IMR-90 (cell line): ENCODE measurements at regions not wholly inside any gene's neighbourhood (a gene's known extent, or its start where the extent isn't known, plus 50 kb on each side); places are given as distances from the start of the nearest gene placed in this dataset.

Source experiments
- ATAC-seq: fragments of 200-7000 bp; cut with Tn5 transposase; 2 replicates; pipeline ENCODE4 v1.9.1; 2020; ENCODE audit warnings: low read depth, mild to moderate bottlenecking, moderate library complexity
- BruUV-seq: library from RNA; stranded (reverse); fragments of 400-500 nt; replicated peaks from 2 replicates; lab custom pipeline; 2021; lab: Mats Ljungman, UMichigan
- CTCF ChIA-PET: fragments of 300-600 bp; formaldehyde crosslinking; extraction: SDS; loops from one replicate; lab custom pipeline; 2021; ENCODE audit warnings: antibody characterized with exemption; lab: Yijun Ruan, JAX
- POLR2A ChIA-PET: fragments of 300-600 bp; sonication (Branson Sonifier 250); formaldehyde crosslinking; loops from one replicate; lab custom pipeline; 2022; ENCODE audit warnings: antibody characterized with exemption; ENCODE audit not compliant: unreplicated experiment; lab: Charles Lee
- DNase-seq: peaks from one replicate; pipeline ENCODE4 v3.0.0; 2013
- H2AFZ ChIP-seq: replicated peaks from 2 replicates; pipeline ENCODE3; 2013; ENCODE audit warnings: low read length, mild to moderate bottlenecking; ENCODE audit not compliant: poor library complexity
- H2AK5ac ChIP-seq: 2 replicates; pipeline ENCODE4 v1.6.1; 2013; ENCODE audit warnings: low read depth, low read length, inconsistent platforms
- H2AK9ac ChIP-seq: replicated peaks from 2 replicates; pipeline ENCODE3; 2013; ENCODE audit warnings: mild to moderate bottlenecking, low read depth, low read length, moderate library complexity; ENCODE audit not compliant: poor library complexity
- H2BK120ac ChIP-seq: 2 replicates; pipeline ENCODE4 v1.6.1; 2013; ENCODE audit warnings: low read depth, low read length, inconsistent platforms
- H2BK15ac ChIP-seq: 3 replicates; pipeline ENCODE4 v1.6.1; 2013; ENCODE audit warnings: low read depth, low read length, inconsistent platforms
- H2BK20ac ChIP-seq: 2 replicates; pipeline ENCODE4 v1.6.1; 2013; ENCODE audit warnings: low read depth, mild to moderate bottlenecking, inconsistent platforms, low read length, moderate library complexity
- H2BK5ac ChIP-seq: 2 replicates; pipeline ENCODE4 v1.6.1; 2013; ENCODE audit warnings: mild to moderate bottlenecking, low read depth, low read length, inconsistent platforms; ENCODE audit not compliant: poor library complexity, severe bottlenecking
- H3K14ac ChIP-seq: replicated peaks from 2 replicates; pipeline ENCODE4 v1.6.1; 2013; ENCODE audit warnings: low read depth, low read length, inconsistent platforms
- H3K18ac ChIP-seq: 2 replicates; pipeline ENCODE4 v1.6.1; 2013; ENCODE audit warnings: low read depth, low read length, control low read depth
- H3K23ac ChIP-seq: 2 replicates; pipeline ENCODE4 v1.6.1; 2013; ENCODE audit warnings: low read depth, low read length, inconsistent platforms
- H3K27ac ChIP-seq: 2 replicates; pipeline ENCODE4 v1.5.1; 2013; ENCODE audit warnings: mild to moderate bottlenecking, control low read depth, low read length; ENCODE audit not compliant: insufficient read depth
- H3K27me3 ChIP-seq: 2 replicates; pipeline ENCODE4 v1.6.1; 2013; ENCODE audit warnings: low read length; ENCODE audit not compliant: control insufficient read depth, insufficient read depth
- H3K36me3 ChIP-seq: 2 replicates; pipeline ENCODE4 v1.6.1; 2013; ENCODE audit warnings: low read length, mixed read lengths; ENCODE audit not compliant: control insufficient read depth, insufficient read depth
- H3K4ac ChIP-seq: 2 replicates; pipeline ENCODE4 v1.6.1; 2013; ENCODE audit warnings: low read depth, low read length, inconsistent platforms
- H3K4me1 ChIP-seq: 2 replicates; pipeline ENCODE4 v1.6.1; 2013; ENCODE audit warnings: low read length, mixed read lengths; ENCODE audit not compliant: control insufficient read depth, insufficient read depth
- H3K4me2 ChIP-seq: 2 replicates; pipeline ENCODE4 v1.6.1; 2013; ENCODE audit warnings: low read depth, mild to moderate bottlenecking, control low read depth, low read length, moderate library complexity
- H3K4me3 ChIP-seq: 2 replicates; pipeline ENCODE4 v1.5.1; 2013; ENCODE audit warnings: low read depth, mild to moderate bottlenecking, control low read depth, low read length, moderate library complexity; ENCODE audit not compliant: insufficient read depth
- H3K56ac ChIP-seq: 2 replicates; pipeline ENCODE4 v1.6.1; 2013; ENCODE audit warnings: low read length, inconsistent platforms; ENCODE audit not compliant: insufficient read depth; ENCODE audit errors: extremely low read depth
- H3K79me1 ChIP-seq, 2 experiments: 2 replicates each; pipeline ENCODE4 v1.6.1; 2013; ENCODE audit warnings: low read length in 2 of 2, inconsistent platforms in 1 of 2, low read depth in 1 of 2
- H3K9ac ChIP-seq: 2 replicates; pipeline ENCODE4 v1.6.1; 2013; ENCODE audit warnings: low read depth, low read length, control low read depth
- H3K9me1 ChIP-seq: 2 replicates; pipeline ENCODE4 v1.6.1; 2013; ENCODE audit warnings: low read length, inconsistent platforms; ENCODE audit not compliant: insufficient read depth
- H3K9me3 ChIP-seq: 2 replicates; pipeline ENCODE4 v1.6.1; 2013; ENCODE audit warnings: low read length; ENCODE audit not compliant: control insufficient read depth, insufficient read depth
- H4K20me1 ChIP-seq: 2 replicates; pipeline ENCODE4 v1.6.1; 2013; ENCODE audit warnings: low read length, inconsistent platforms; ENCODE audit not compliant: insufficient read depth
- H4K5ac ChIP-seq: 2 replicates; pipeline ENCODE4 v1.6.1; 2013; ENCODE audit warnings: mild to moderate bottlenecking, low read depth, low read length, control low read depth
- H4K8ac ChIP-seq, 2 experiments: 2 replicates each; pipeline ENCODE4 v1.6.1; 2013; ENCODE audit warnings: low read depth in 2 of 2, low read length in 2 of 2, control low read depth in 1 of 2, inconsistent platforms in 1 of 2
- H4K91ac ChIP-seq: 2 replicates; pipeline ENCODE4 v1.6.1; 2013; ENCODE audit warnings: low read depth, low read length, inconsistent platforms; ENCODE audit not compliant: insufficient read depth
- BHLHE40 ChIP-seq: fragments of 150-350 bp; IDR thresholded peaks from 2 replicates; pipeline ENCODE4 v1.6.1; 2016; ENCODE audit warnings: mild to moderate bottlenecking, low read depth, low read length
- CEBPB ChIP-seq: IDR thresholded peaks from 2 replicates; pipeline ENCODE4 v1.6.1; 2012; ENCODE audit warnings: low read depth, low read length, improper control_type of control experiment
- MAFK ChIP-seq: IDR thresholded peaks from 2 replicates; pipeline ENCODE4 v1.6.1; 2012; ENCODE audit warnings: low read depth, low read length, improper control_type of control experiment
- MAZ ChIP-seq: IDR thresholded peaks from 2 replicates; pipeline ENCODE4 v1.6.1; 2012; ENCODE audit warnings: low read depth, mild to moderate bottlenecking, low read length, improper control_type of control experiment, moderate library complexity, borderline replicate concordance
- MXI1 ChIP-seq: IDR thresholded peaks from 2 replicates; pipeline ENCODE4 v1.6.1; 2012; ENCODE audit warnings: low read depth, mild to moderate bottlenecking, low read length, moderate library complexity, borderline replicate concordance
- NFE2L2 ChIP-seq: fragments of 150-350 bp; IDR thresholded peaks from 2 replicates; pipeline ENCODE4 v1.6.1; 2016; ENCODE audit warnings: low read depth, mild to moderate bottlenecking, low read length
- RAD21 ChIP-seq: IDR thresholded peaks from 2 replicates; pipeline ENCODE4 v1.6.1; 2012; ENCODE audit warnings: low read length, improper control_type of control experiment
- RFX5 ChIP-seq: IDR thresholded peaks from 2 replicates; pipeline ENCODE4 v1.8.0; 2012; ENCODE audit warnings: low read depth, mild to moderate bottlenecking, low read length, moderate library complexity
- SMC3 ChIP-seq: fragments of 150-350 bp; IDR thresholded peaks from 2 replicates; pipeline ENCODE4 v1.6.1; 2016; ENCODE audit warnings: low read depth, mild to moderate bottlenecking, antibody characterized with exemption, low read length, moderate library complexity
- WGBS, 2 experiments: methylation state at CpG; one replicate each; pipeline versions ENCODE4 v1.1.5 to v1.1.7; 2013; ENCODE audit warnings: missing lambda C conversion rate in 2 of 2; ENCODE audit not compliant: insufficient read length in 1 of 2; ENCODE audit errors: extremely low coverage in 2 of 2; 5-methylcytosine and 5-hydroxymethylcytosine counted together
- dilution Hi-C: fragments of 300-500 bp; cut with HindIII; formaldehyde crosslinking; loops from one replicate; pipeline ENCODE4 v1.14.3; 2018; ENCODE audit warnings: low sequenced_read_pairs; ENCODE audit not compliant: unreplicated experiment
- in situ Hi-C: fragments of 300-500 bp; cut with MboI; formaldehyde crosslinking; loops from 3 replicates; pipeline ENCODE4 v1.14.3; 2019; ENCODE audit warnings: low sequenced_read_pairs, inconsistent platforms, mixed read lengths
- intact Hi-C: fragments of 100-400 bp; cut with micrococcal nuclease; formaldehyde crosslinking; loops from 2 replicates; pipeline ENCODE4 v1.10.0; 2022
- TF ChIP-seq, protein P1 (sequence below): fragments of 150-350 bp; IDR thresholded peaks from 2 replicates; pipeline ENCODE4 v1.6.1; 2016; ENCODE audit warnings: low read depth, mild to moderate bottlenecking, low read length, moderate library complexity, borderline replicate concordance
- TF ChIP-seq, protein P2 (sequence below): fragments of 150-350 bp; IDR thresholded peaks from 2 replicates; pipeline ENCODE4 v1.6.1; 2017; ENCODE audit warnings: mild to moderate bottlenecking, antibody characterized with exemption, low read length, low read depth

GRCh38 chr5:163614787-163615186 lies 109.4 kb downstream of the MAT2B start:
- H3K27ac ChIP-seq, result no peak overlapping the region
- peak; percentile 63 for ATAC-seq
- peak; percentile 58 for DNase-seq
- H3K27me3 ChIP-seq, result no peaks in the 10 kb centered on the region
- no peak overlapping the region for H3K18ac ChIP-seq
- H2BK20ac ChIP-seq, result no peak overlapping the region
- 0 out of 2 replicates have a peak overlapping the region, but pooled peaks have one; percentile 13 for H3K4ac ChIP-seq
- CTCF ChIA-PET, result no interaction called here
- H2AK5ac ChIP-seq, result no peak overlapping the region
- BruUV-seq, result no TSS peak
- no peak overlapping the region for H4K5ac ChIP-seq
- no peak overlapping the region for H2BK15ac ChIP-seq
- H4K20me1 ChIP-seq, result no peaks in the 10 kb centered on the region
- H3K4me1 ChIP-seq, result peaks cover 7% of the 10 kb centered on the region; the same call in 1 of the 2 replicates
- dilution Hi-C loops (no loop called here), in situ Hi-C loops (no loop called here), intact Hi-C loops (no loop called here)
- H2BK5ac ChIP-seq, result no peak overlapping the region
- POLR2A ChIA-PET, result no interaction called here
- H3K23ac ChIP-seq, result no peak overlapping the region
- H2AK9ac ChIP-seq, result no peak overlapping the region
- no peak overlapping the region for H3K9ac ChIP-seq
- no peaks in the 10 kb centered on the region for H3K79me1 ChIP-seq
- H4K8ac ChIP-seq, result no peak overlapping the region
- H3K9me3 ChIP-seq, result no peaks in the 10 kb centered on the region
- TF ChIP-seq, protein P1, sequence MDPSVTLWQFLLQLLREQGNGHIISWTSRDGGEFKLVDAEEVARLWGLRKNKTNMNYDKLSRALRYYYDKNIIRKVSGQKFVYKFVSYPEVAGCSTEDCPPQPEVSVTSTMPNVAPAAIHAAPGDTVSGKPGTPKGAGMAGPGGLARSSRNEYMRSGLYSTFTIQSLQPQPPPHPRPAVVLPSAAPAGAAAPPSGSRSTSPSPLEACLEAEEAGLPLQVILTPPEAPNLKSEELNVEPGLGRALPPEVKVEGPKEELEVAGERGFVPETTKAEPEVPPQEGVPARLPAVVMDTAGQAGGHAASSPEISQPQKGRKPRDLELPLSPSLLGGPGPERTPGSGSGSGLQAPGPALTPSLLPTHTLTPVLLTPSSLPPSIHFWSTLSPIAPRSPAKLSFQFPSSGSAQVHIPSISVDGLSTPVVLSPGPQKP, result no peak
- TF ChIP-seq NFE2L2, result no peak
- TF ChIP-seq SMC3, result no peak
- TF ChIP-seq RFX5, result no peak
- no peak for TF ChIP-seq BHLHE40
- TF ChIP-seq, protein P2, sequence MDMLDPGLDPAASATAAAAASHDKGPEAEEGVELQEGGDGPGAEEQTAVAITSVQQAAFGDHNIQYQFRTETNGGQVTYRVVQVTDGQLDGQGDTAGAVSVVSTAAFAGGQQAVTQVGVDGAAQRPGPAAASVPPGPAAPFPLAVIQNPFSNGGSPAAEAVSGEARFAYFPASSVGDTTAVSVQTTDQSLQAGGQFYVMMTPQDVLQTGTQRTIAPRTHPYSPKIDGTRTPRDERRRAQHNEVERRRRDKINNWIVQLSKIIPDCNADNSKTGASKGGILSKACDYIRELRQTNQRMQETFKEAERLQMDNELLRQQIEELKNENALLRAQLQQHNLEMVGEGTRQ, result no peak
- no peak for TF ChIP-seq CEBPB
- TF ChIP-seq RAD21, result no peak
- TF ChIP-seq MAFK, result no peak
- no peak for TF ChIP-seq MXI1
- no peak for TF ChIP-seq MAZ
- no peak overlapping the region for H2BK120ac ChIP-seq
- H3K4me2 ChIP-seq, result peak overlapping the region; percentile 35; the same call in 1 of the 2 replicates
- no peak overlapping the region for H3K56ac ChIP-seq
- H3K36me3 ChIP-seq, result no peaks in the 10 kb centered on the region
- H3K4me3 ChIP-seq, result no peak overlapping the region
- no peak overlapping the region for H3K14ac ChIP-seq
- no peak overlapping the region for H2AFZ ChIP-seq
- 0% methylated on average over 2 of the region's 3 CpGs; no CpG with 5 or more reads in 1 of the 2 experiments for WGBS, 2 experiments
- peaks cover 3% of the 10 kb centered on the region; the same call in 1 of the 2 replicates for H3K9me1 ChIP-seq
- no peak overlapping the region for H4K91ac ChIP-seq
